AG04450 (cell line): ENCODE measurements at regions not wholly inside any gene's neighbourhood (a gene's known extent, or its start where the extent isn't known, plus 50 kb on each side); places are given as distances from the start of the nearest gene placed in this dataset.

ENCODE experiments used
- CTCF ChIA-PET: fragments of 300-600, 350-600 bp; formaldehyde crosslinking; extraction: SDS; loops from one replicate; lab custom pipeline; 2022; ENCODE audit warnings: antibody characterized with exemption, inconsistent platforms; lab: Charles Lee
- POLR2A ChIA-PET: fragments of 350-600 bp; formaldehyde crosslinking; extraction: SDS; loops from one replicate; lab custom pipeline; 2021; ENCODE audit warnings: antibody characterized with exemption, inconsistent platforms; lab: Yijun Ruan, JAX
- DNase-seq: peaks from one replicate; pipeline ENCODE4 v3.0.0-alpha.2; 2011; ENCODE audit warnings: low read depth, low spot score
- H3K27ac ChIP-seq: one replicate; pipeline ENCODE4 v1.5.1; 2012; ENCODE audit warnings: low read depth, low read length, control low read depth
- H3K27me3 ChIP-seq: one replicate; pipeline ENCODE4 v1.6.0; 2012; ENCODE audit warnings: low read length; ENCODE audit not compliant: control insufficient read depth, insufficient read depth
- H3K4me3 ChIP-seq: 2 replicates; pipeline ENCODE4 v1.5.1; 2011; ENCODE audit warnings: mild to moderate bottlenecking, low read depth, low read length, control low read depth
- H3K9me3 ChIP-seq: 2 replicates; pipeline ENCODE4 v1.5.1; 2012; ENCODE audit warnings: low read length; ENCODE audit not compliant: control insufficient read depth, insufficient read depth
- CTCF ChIP-seq: IDR thresholded peaks from 2 replicates; pipeline ENCODE4 v1.5.1; 2011; ENCODE audit warnings: low read depth, low read length, control low read depth, inconsistent platforms

DNA sequence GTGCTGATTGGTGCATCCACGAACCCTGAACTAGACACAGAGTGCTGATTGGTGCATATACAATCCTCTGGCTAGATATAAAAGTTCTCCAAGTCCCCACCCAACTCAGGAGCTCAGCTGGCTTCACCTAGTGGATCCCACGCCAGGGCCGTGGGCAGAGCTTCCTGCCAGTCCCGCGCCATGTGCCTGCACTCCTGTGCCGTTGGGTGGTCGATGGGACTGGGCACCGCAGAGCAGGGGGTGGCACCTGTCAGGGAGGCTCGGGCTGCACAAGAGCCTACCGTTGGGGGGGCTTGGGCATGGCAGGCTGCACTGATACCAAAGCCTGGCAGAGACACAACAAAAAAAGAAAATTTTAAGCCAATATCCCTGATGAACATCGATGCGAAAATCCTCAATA lies 185.4 kb upstream of the ASCC3 start:
- Histone ChIP-seq H3K4me3 (no peak overlapping the region), H3K27ac (no peak overlapping the region), H3K27me3 (no peaks in the 10 kb centered on the region), H3K9me3 (peaks cover 25% of the 10 kb centered on the region)
- no peak for DNase-seq
- ChIA-PET POLR2A (no interaction called here), CTCF (no interaction called here)
- TF ChIP-seq CTCF = no peak

GRCh38 chr6:101069191-101069795 lies 188.2 kb upstream of the ASCC3 start:
- CTCF ChIA-PET = no interaction called here
- Histone ChIP-seq H3K27ac (no peak overlapping the region), H3K27me3 (no peaks in the 10 kb centered on the region), H3K4me3 (no peak overlapping the region), H3K9me3 (peaks cover 22% of the 10 kb centered on the region)
- no peak for DNase-seq
- TF ChIP-seq CTCF = no peak
- POLR2A ChIA-PET = no interaction called here

GRCh38 chr6:101070044-101070608 lies 189.0 kb upstream of the ASCC3 start:
- Histone ChIP-seq H3K27ac (no peak overlapping the region), H3K9me3 (peaks cover 22% of the 10 kb centered on the region), H3K4me3 (no peak overlapping the region), H3K27me3 (no peaks in the 10 kb centered on the region)
- DNase-seq = no peak
- CTCF ChIA-PET = no interaction called here
- no peak for TF ChIP-seq CTCF
- POLR2A ChIA-PET = no interaction called here

DNA sequence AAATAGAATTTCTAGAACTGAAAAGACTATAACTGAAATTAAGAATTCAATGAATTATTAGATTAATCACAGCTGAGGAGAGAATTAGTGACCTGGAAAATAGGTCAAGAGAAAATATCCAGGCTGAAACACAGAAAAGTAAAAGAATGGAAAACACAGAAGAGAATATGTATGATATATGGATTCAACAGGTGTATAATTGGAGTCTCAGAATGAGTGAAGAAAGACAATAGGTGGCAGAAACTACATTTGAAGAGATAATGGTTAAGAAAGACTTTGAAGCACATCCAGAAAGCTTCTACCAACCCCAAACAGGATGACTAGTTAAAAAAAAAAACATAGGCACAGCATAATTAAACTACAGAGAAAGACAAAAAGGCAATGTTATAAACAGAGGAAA lies 196.2 kb upstream of the ASCC3 start:
- Histone ChIP-seq H3K9me3 (no peaks in the 10 kb centered on the region), H3K4me3 (no peak overlapping the region), H3K27ac (no peak overlapping the region), H3K27me3 (no peaks in the 10 kb centered on the region)
- no peak for TF ChIP-seq CTCF
- ChIA-PET POLR2A (no interaction called here), CTCF (no interaction called here)
- DNase-seq = no peak

DNA sequence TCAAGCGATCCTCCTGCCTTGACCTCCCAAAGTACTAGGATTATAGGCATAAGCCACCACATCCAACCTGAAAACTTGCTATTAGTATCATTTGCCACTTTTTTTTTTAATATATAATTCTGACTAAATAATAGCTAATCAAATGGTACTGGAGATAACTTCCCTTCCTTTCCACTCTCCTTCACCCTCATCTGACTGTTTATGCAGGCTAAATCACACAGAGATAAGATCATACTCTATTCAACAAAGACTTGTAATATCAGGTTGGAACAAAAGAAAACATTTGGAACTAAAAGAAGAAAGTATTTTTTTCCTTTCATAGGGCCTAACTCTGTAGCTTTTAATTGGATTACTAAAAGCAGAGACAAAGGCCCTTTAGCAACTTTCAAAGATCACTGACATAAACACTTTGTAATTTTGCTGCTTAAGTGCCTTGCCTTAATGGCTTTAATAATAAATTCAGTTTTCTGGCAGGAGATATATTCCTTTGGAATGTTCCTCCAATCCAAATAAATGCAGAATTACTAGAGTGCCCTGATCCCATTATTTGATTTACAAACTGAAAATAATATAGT lies 198.7 kb upstream of the ASCC3 start:
- no peak for DNase-seq
- CTCF ChIA-PET = no interaction called here
- TF ChIP-seq CTCF = no peak
- H3K27me3 ChIP-seq = no peaks in the 10 kb centered on the region
- no peaks in the 10 kb centered on the region for H3K9me3 ChIP-seq
- no peak overlapping the region for H3K4me3 ChIP-seq
- POLR2A ChIA-PET = no interaction called here
- no peak overlapping the region for H3K27ac ChIP-seq
